Naive thymus-derived CD4-positive, alpha-beta T cell (primary cell): ENCODE measurements at regions not wholly inside any gene's neighbourhood (a gene's known extent, or its start where the extent isn't known, plus 50 kb on each side); places are given as distances from the start of the nearest gene placed in this dataset.

Source experiments
- ATAC-seq: fragments of 150-1000 bp; cut with Tn5 transposase; 2 replicates; pipeline ENCODE4 v1.10.0; 2021; ENCODE audit warnings: mild to moderate bottlenecking, moderate library complexity
- CTCF ChIA-PET: fragments of 350-600 bp; sonication (Branson Sonifier 250); formaldehyde crosslinking; loops from one replicate; lab custom pipeline; 2021; ENCODE audit warnings: antibody characterized with exemption; lab: Charles Lee
- POLR2A ChIA-PET: fragments of 350-600 bp; sonication (Branson Sonifier 250); formaldehyde crosslinking; loops from one replicate; lab custom pipeline; 2021; ENCODE audit warnings: antibody characterized with exemption, inconsistent platforms; lab: Charles Lee
- DNase-seq, 9 donors: peaks; one replicate each; pipeline versions ENCODE4 v3.0.0 to v3.0.0-alpha.2; 2020 to 2022; ENCODE audit warnings: mixed read lengths in 1 of 9
- H3K27ac ChIP-seq: one replicate; pipeline ENCODE4 v1.7.0; 2013; ENCODE audit warnings: mild to moderate bottlenecking, low read depth, low read length, moderate library complexity
- H3K27me3 ChIP-seq, 2 donors: one replicate each; pipeline ENCODE4 v1.7.0; 2013; ENCODE audit warnings: low read length in 2 of 2, mild to moderate bottlenecking in 2 of 2, moderate library complexity in 2 of 2; ENCODE audit not compliant: control insufficient read depth in 2 of 2, insufficient read depth in 2 of 2
- H3K36me3 ChIP-seq, 3 experiments: 1 replicate in 2 of 3; 2 replicates in 1 of 3; pipeline ENCODE4 v1.7.0; 2013; ENCODE audit warnings: low read length in 3 of 3, mild to moderate bottlenecking in 3 of 3, moderate library complexity in 1 of 3; ENCODE audit not compliant: insufficient read depth in 3 of 3, control insufficient read depth in 2 of 3
- H3K4me1 ChIP-seq, 2 donors: one replicate each; pipeline ENCODE4 v1.7.0; 2013; ENCODE audit warnings: low read length in 2 of 2, mild to moderate bottlenecking in 2 of 2, moderate library complexity in 1 of 2; ENCODE audit not compliant: control insufficient read depth in 2 of 2, insufficient read depth in 2 of 2
- H3K4me3 ChIP-seq: 2 replicates; pipeline ENCODE4 v1.7.0; 2013; ENCODE audit warnings: mild to moderate bottlenecking, low read length
- H3K9me3 ChIP-seq, 3 experiments: 1 replicate in 2 of 3; 2 replicates in 1 of 3; pipeline ENCODE4 v1.7.0; 2013; ENCODE audit warnings: low read length in 3 of 3; ENCODE audit not compliant: control insufficient read depth in 2 of 3
- H3K27ac Mint-ChIP-seq, 9 donors: one replicate each; pipeline ENCODE4 v1.8.0; 2020 to 2022; ENCODE audit warnings: mixed read lengths in 9 of 9, mild to moderate bottlenecking in 8 of 9, moderate library complexity in 5 of 9, inconsistent platforms in 2 of 9
- H3K27me3 Mint-ChIP-seq, 5 donors: one replicate each; pipeline ENCODE4 v1.8.0; 2021 to 2022; ENCODE audit warnings: mixed read lengths in 5 of 5, mild to moderate bottlenecking in 1 of 5
- H3K36me3 Mint-ChIP-seq, 5 donors: one replicate each; pipeline ENCODE4 v1.8.0; 2020 to 2022; ENCODE audit warnings: mixed read lengths in 5 of 5, mild to moderate bottlenecking in 3 of 5, inconsistent platforms in 1 of 5
- H3K4me1 Mint-ChIP-seq, 7 donors: one replicate each; pipeline ENCODE4 v1.8.0; 2020 to 2022; ENCODE audit warnings: mixed read lengths in 7 of 7, mild to moderate bottlenecking in 3 of 7, inconsistent platforms in 1 of 7
- H3K4me3 Mint-ChIP-seq, 10 donors: one replicate each; pipeline ENCODE4 v1.8.0; 2020 to 2022; ENCODE audit warnings: mild to moderate bottlenecking in 10 of 10, mixed read lengths in 10 of 10, moderate library complexity in 6 of 10, inconsistent platforms in 2 of 10
- H3K9me3 Mint-ChIP-seq, 11 donors: one replicate each; pipeline ENCODE4 v1.8.0; 2020 to 2022; ENCODE audit warnings: mixed read lengths in 11 of 11, mild to moderate bottlenecking in 4 of 11, inconsistent platforms in 1 of 11, moderate library complexity in 1 of 11
- intact Hi-C, 2 donors: fragments of 100-400 bp; cut with micrococcal nuclease; formaldehyde crosslinking; loops; one replicate each; pipeline ENCODE4 v1.15.1; 2023

GRCh38 chrX:45400027-45400779, 199.5 kb upstream of the DIPK2B start:
- Mint-ChIP-seq H3K9me3 (peaks cover 0 to 28% (median 3%) of the 10 kb centered on the region in 11 donors), H3K27ac (no peak overlapping the region), H3K4me3 (no peak overlapping the region), H3K27me3 (peaks cover 0 to 4% (median 0%) of the 10 kb centered on the region in 5 donors), H3K36me3 (peaks cover 0 to 4% (median 0%) of the 10 kb centered on the region in 5 donors), H3K4me1 (peaks cover 0 to 9% (median 6%) of the 10 kb centered on the region in 7 donors)
- ChIA-PET POLR2A (no interaction called here), CTCF (no interaction called here)
- Histone ChIP-seq H3K4me3 (no peak overlapping the region), H3K36me3 (no peaks in the 10 kb centered on the region), H3K9me3 (peaks cover 0 to 11% (median 0%) of the 10 kb centered on the region in 3 experiments), H3K27ac (no peak overlapping the region), H3K4me1 (no peaks in the 10 kb centered on the region), H3K27me3 (no peaks in the 10 kb centered on the region)
- no peak for ATAC-seq
- intact Hi-C loops = no loop called here
- no peak for DNase-seq

GRCh38 chrX:45385757-45386156, 185.1 kb upstream of the DIPK2B start:
- no peak overlapping the region for H3K4me3 Mint-ChIP-seq
- no peak for ATAC-seq

GRCh38 chrX:45381841-45382240, 181.2 kb upstream of the DIPK2B start:
- ATAC-seq (no peak), DNase-seq (no peak)
- intact Hi-C loops = no loop called here
- CTCF ChIA-PET = no interaction called here
- no peaks in the 10 kb centered on the region for H3K4me1 Mint-ChIP-seq
- H3K4me3 Mint-ChIP-seq = no peak overlapping the region
- Histone ChIP-seq H3K9me3 (no peaks in the 10 kb centered on the region), H3K4me1 (no peaks in the 10 kb centered on the region), H3K4me3 (no peak overlapping the region), H3K27me3 (no peaks in the 10 kb centered on the region), H3K36me3 (no peaks in the 10 kb centered on the region), H3K27ac (no peak overlapping the region)
- no peaks in the 10 kb centered on the region for H3K27me3 Mint-ChIP-seq
- POLR2A ChIA-PET = no interaction called here
- H3K36me3 Mint-ChIP-seq = no peaks in the 10 kb centered on the region
- no peak overlapping the region for H3K27ac Mint-ChIP-seq
- peaks cover 0 to 8% (median 0%) of the 10 kb centered on the region in 11 donors for H3K9me3 Mint-ChIP-seq

More at GRCh38 chrX:45385757-45386156, 185.1 kb upstream of the DIPK2B start:
- Mint-ChIP-seq H3K27ac (no peak overlapping the region), H3K36me3 (no peaks in the 10 kb centered on the region), H3K4me1 (no peaks in the 10 kb centered on the region), H3K27me3 (no peaks in the 10 kb centered on the region), H3K9me3 (peaks cover 0 to 18% (median 3%) of the 10 kb centered on the region in 11 donors)
- POLR2A ChIA-PET = no interaction called here
- H3K9me3 ChIP-seq = no peaks in the 10 kb centered on the region
- no peak overlapping the region for H3K27ac ChIP-seq
- intact Hi-C loops = no loop called here
- no peaks in the 10 kb centered on the region for H3K36me3 ChIP-seq
- no peak overlapping the region for H3K4me3 ChIP-seq
- H3K27me3 ChIP-seq = no peaks in the 10 kb centered on the region
- no peak for DNase-seq
- no peaks in the 10 kb centered on the region for H3K4me1 ChIP-seq
- CTCF ChIA-PET = no interaction called here

- peaks cover 0 to 8% (median 0%) of the 10 kb centered on the region in 11 donors for H3K9me3 Mint-ChIP-seq
- Histone ChIP-seq H3K4me3 (no peak overlapping the region), H3K27me3 (no peaks in the 10 kb centered on the region), H3K36me3 (no peaks in the 10 kb centered on the region), H3K9me3 (no peaks in the 10 kb centered on the region), H3K4me1 (no peaks in the 10 kb centered on the region), H3K27ac (no peak overlapping the region)
- H3K27ac Mint-ChIP-seq = no peak overlapping the region
- H3K4me1 Mint-ChIP-seq = no peaks in the 10 kb centered on the region
- no peak for DNase-seq
- H3K4me3 Mint-ChIP-seq = no peak overlapping the region
- no peaks in the 10 kb centered on the region for H3K36me3 Mint-ChIP-seq
- intact Hi-C loops = no loop called here
- no peak for ATAC-seq
- ChIA-PET POLR2A (no interaction called here), CTCF (no interaction called here)
- no peaks in the 10 kb centered on the region for H3K27me3 Mint-ChIP-seq
Measured at GRCh38 chrX:45381366-45381765, 180.7 kb upstream of the DIPK2B start.

- H3K36me3 Mint-ChIP-seq = no peaks in the 10 kb centered on the region
- no peak overlapping the region for H3K27ac ChIP-seq
- intact Hi-C loops = no loop called here
- ATAC-seq (no peak), DNase-seq (no peak)
- no peaks in the 10 kb centered on the region for H3K36me3 ChIP-seq
- ChIA-PET POLR2A (no interaction called here), CTCF (no interaction called here)
- H3K4me3 Mint-ChIP-seq = no peak overlapping the region
- no peaks in the 10 kb centered on the region for H3K27me3 Mint-ChIP-seq
- no peaks in the 10 kb centered on the region for H3K4me1 Mint-ChIP-seq
- no peaks in the 10 kb centered on the region for H3K4me1 ChIP-seq
- H3K9me3 ChIP-seq = no peaks in the 10 kb centered on the region
- peaks cover 0 to 8% (median 0%) of the 10 kb centered on the region in 11 donors for H3K9me3 Mint-ChIP-seq
- no peak overlapping the region for H3K4me3 ChIP-seq
- no peak overlapping the region for H3K27ac Mint-ChIP-seq
- no peaks in the 10 kb centered on the region for H3K27me3 ChIP-seq
Measured at GRCh38 chrX:45379236-45379635, 178.6 kb upstream of the DIPK2B start.

GRCh38 chrX:45372151-45372550, 171.5 kb upstream of the DIPK2B start:
- Mint-ChIP-seq H3K27ac (no peak overlapping the region), H3K4me1 (no peaks in the 10 kb centered on the region), H3K4me3 (no peak overlapping the region), H3K27me3 (peaks cover 0 to 9% (median 0%) of the 10 kb centered on the region in 5 donors), H3K36me3 (peaks cover 0 to 14% (median 0%) of the 10 kb centered on the region in 5 donors), H3K9me3 (peaks cover 0 to 38% (median 20%) of the 10 kb centered on the region in 11 donors)
- no peak overlapping the region for H3K27ac ChIP-seq
- DNase-seq = no peak
- ChIA-PET CTCF (no interaction called here), POLR2A (no interaction called here)
- H3K27me3 ChIP-seq = no peaks in the 10 kb centered on the region
- intact Hi-C loops = no loop called here
- no peak overlapping the region for H3K4me3 ChIP-seq
- H3K9me3 ChIP-seq = no peaks in the 10 kb centered on the region
- H3K4me1 ChIP-seq = no peaks in the 10 kb centered on the region
- H3K36me3 ChIP-seq = no peaks in the 10 kb centered on the region
- ATAC-seq = no peak

- H3K27ac ChIP-seq = no peak overlapping the region
- Mint-ChIP-seq H3K36me3 (peaks cover 0 to 14% (median 0%) of the 10 kb centered on the region in 5 donors), H3K9me3 (peaks cover 4 to 41% (median 22%) of the 10 kb centered on the region in 11 donors), H3K4me3 (no peak overlapping the region), H3K27ac (no peak overlapping the region), H3K27me3 (peaks cover 0 to 9% (median 5%) of the 10 kb centered on the region in 5 donors), H3K4me1 (no peaks in the 10 kb centered on the region)
- DNase-seq (no peak), ATAC-seq (no peak)
- no peaks in the 10 kb centered on the region for H3K27me3 ChIP-seq
- POLR2A ChIA-PET = no interaction called here
- no peaks in the 10 kb centered on the region for H3K4me1 ChIP-seq
- H3K9me3 ChIP-seq = no peaks in the 10 kb centered on the region
- H3K4me3 ChIP-seq = no peak overlapping the region
- intact Hi-C loops = no loop called here
- H3K36me3 ChIP-seq = no peaks in the 10 kb centered on the region
- CTCF ChIA-PET = no interaction called here
Measured at GRCh38 chrX:45368705-45369104, 168.0 kb upstream of the DIPK2B start.
